Uterus (tissue), 2 donors: ENCODE measurements at regions not wholly inside any gene's neighbourhood (a gene's known extent, or its start where the extent isn't known, plus 50 kb on each side); places are given as distances from the start of the nearest gene placed in this dataset.

Experiments
- POLR2A ChIP-seq, 2 donors: fragments of 450-650 bp; IDR thresholded peaks; one replicate each; pipeline ENCODE4 v1.6.1; 2016; ENCODE audit warnings: antibody characterized with exemption in 2 of 2, mild to moderate bottlenecking in 1 of 2, moderate library complexity in 1 of 2
- TF ChIP-seq, protein P1 (sequence below), 4 experiments: fragments of 200-600 bp in 2 of 4; fragments of 450-650 bp in 2 of 4; sonication (generic) in 2 of 4; IDR thresholded peaks; one replicate each; pipeline ENCODE4 v1.5.1; 2016 to 2019; ENCODE audit warnings: antibody characterized with exemption in 4 of 4, mild to moderate bottlenecking in 2 of 4, moderate library complexity in 1 of 4

DNA sequence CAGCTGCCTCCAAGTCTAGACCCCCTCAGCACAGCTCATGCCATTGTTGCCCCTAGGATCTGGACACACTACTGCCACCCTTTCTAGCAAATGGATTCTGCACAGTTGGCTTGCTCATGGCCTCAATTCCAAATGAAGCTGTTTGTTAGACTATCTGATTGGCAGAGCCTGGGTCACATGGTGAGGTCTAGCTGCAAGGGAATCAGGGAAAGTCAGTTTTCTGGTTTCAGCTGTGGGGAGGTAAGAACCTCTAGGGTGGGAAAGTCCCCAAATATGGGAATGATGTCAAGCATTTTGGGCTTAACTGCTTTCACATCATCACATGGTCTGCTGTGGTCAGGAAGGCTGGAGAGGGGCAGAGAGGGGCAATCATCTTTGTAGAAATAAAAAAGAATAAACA is 150.4 kb upstream of the ITGA6 start:
- no peak for TF ChIP-seq POLR2A (IDR thresholded peaks at IDR 0.05)
- TF ChIP-seq, protein P1, sequence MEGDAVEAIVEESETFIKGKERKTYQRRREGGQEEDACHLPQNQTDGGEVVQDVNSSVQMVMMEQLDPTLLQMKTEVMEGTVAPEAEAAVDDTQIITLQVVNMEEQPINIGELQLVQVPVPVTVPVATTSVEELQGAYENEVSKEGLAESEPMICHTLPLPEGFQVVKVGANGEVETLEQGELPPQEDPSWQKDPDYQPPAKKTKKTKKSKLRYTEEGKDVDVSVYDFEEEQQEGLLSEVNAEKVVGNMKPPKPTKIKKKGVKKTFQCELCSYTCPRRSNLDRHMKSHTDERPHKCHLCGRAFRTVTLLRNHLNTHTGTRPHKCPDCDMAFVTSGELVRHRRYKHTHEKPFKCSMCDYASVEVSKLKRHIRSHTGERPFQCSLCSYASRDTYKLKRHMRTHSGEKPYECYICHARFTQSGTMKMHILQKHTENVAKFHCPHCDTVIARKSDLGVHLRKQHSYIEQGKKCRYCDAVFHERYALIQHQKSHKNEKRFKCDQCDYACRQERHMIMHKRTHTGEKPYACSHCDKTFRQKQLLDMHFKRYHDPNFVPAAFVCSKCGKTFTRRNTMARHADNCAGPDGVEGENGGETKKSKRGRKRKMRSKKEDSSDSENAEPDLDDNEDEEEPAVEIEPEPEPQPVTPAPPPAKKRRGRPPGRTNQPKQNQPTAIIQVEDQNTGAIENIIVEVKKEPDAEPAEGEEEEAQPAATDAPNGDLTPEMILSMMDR (IDR thresholded peaks at IDR 0.05): no peak
